ENCODE measurements at regions not wholly inside any gene's neighbourhood (a gene's known extent, or its start where the extent isn't known, plus 50 kb on each side); places are given as distances from the start of the nearest gene placed in this dataset.

DNA sequence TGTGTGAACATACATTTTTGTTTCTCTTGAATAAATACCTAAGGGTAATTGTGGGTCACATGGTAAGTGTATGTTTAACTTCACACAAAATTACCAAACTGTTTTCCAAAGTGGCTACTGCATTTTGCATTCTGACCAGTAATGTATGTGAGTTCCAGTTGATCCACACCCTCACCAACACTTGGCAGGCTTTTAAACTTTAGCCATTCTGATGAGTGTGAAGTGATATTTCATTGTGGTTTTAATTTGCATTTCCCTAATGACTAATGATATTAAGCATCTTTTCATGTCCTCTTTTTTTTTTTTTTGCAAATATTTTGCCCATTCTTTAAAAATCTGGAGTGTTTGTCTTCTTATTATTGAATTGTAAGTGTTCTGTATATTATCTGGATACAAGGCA is 53.5 kb upstream of the MAST4 start:
- H3K27me3 ChIP-seq (replicated peaks; ENCODE audit: insufficient read depth, low read depth, low read length, poor library complexity), result no peaks in the 10 kb centered on the region
- peaks cover 6% of the 10 kb centered on the region for H3K9me3 ChIP-seq (ENCODE audit: low read depth, low read length, poor library complexity, severe bottlenecking)
- ChIA-PET CTCF (no interaction called here), POLR2A (ENCODE audit: low non-redundant PET) (no interaction called here)
- BruUV-seq (replicated peaks), result no TSS peak
- H3K4me1 ChIP-seq (ENCODE audit: insufficient read depth, low read length, poor library complexity, severe bottlenecking), result no peaks in the 10 kb centered on the region
- intact Hi-C loops (cut with micrococcal nuclease; ENCODE audit: unreplicated experiment), result no loop called here
- DNase-seq (ENCODE audit: low spot score), result no peak
- TF ChIP-seq CTCF (conservative IDR thresholded peaks at IDR 0.05; ENCODE audit: low read depth, low read length) (no peak), EZH2 (IDR thresholded peaks at IDR 0.05; ENCODE audit: borderline replicate concordance, low read depth, low read length, poor library complexity, severe bottlenecking) (no peak)
- no peaks in the 10 kb centered on the region for H3K36me3 ChIP-seq (ENCODE audit: insufficient read depth, low read length, poor library complexity, severe bottlenecking)
- no peak overlapping the region for H3K27ac ChIP-seq (ENCODE audit: low read depth, low read length, poor library complexity, severe bottlenecking)
- no peak overlapping the region for H3K4me3 ChIP-seq (ENCODE audit: low read depth, low read length, poor library complexity, severe bottlenecking)
